ENCODE measurements at regions not wholly inside any gene's neighbourhood (a gene's known extent, or its start where the extent isn't known, plus 50 kb on each side); places are given as distances from the start of the nearest gene placed in this dataset.

GRCh38 chr10:126732868-126733267 lies 62.4 kb upstream of the C10orf90 start:
- TF ChIP-seq EZH2phosphoT487 (IDR thresholded peaks at IDR 0.05; ENCODE audit: borderline replicate concordance, low read length) (no peak), CTCF (IDR thresholded peaks at IDR 0.05; ENCODE audit: low read depth, low read length, poor library complexity, severe bottlenecking) (no peak)
- Histone ChIP-seq H3K27ac (ENCODE audit: low read depth, low read length) (no peak overlapping the region), H3K4me3 (ENCODE audit: low read length) (no peak overlapping the region), H3K27me3 (ENCODE audit: control insufficient read depth, low read length) (no peaks in the 10 kb centered on the region), H3K4me1 (ENCODE audit: control insufficient read depth, low read length) (no peaks in the 10 kb centered on the region), H3K36me3 (ENCODE audit: control insufficient read depth, low read length) (no peaks in the 10 kb centered on the region), H3K9me2 (replicated peaks; ENCODE audit: control insufficient read depth, low read length) (no peaks in the 10 kb centered on the region), H3K4me2 (ENCODE audit: low read length) (no peak overlapping the region), H3F3A (ENCODE audit: control insufficient read depth, insufficient read depth) (no peaks in the 10 kb centered on the region), H4K20me1 (ENCODE audit: control insufficient read depth, insufficient read depth, low read depth, low read length) (no peaks in the 10 kb centered on the region), H3K79me2 (ENCODE audit: control insufficient read depth, low read length) (no peaks in the 10 kb centered on the region), H3K9me3 (ENCODE audit: control insufficient read depth, insufficient read depth, low read length) (no peaks in the 10 kb centered on the region)

- no peak for TF ChIP-seq EZH2phosphoT487 (IDR thresholded peaks at IDR 0.05; ENCODE audit: borderline replicate concordance, low read length)
- TF ChIP-seq CTCF (IDR thresholded peaks at IDR 0.05; ENCODE audit: low read depth, low read length, poor library complexity, severe bottlenecking), result no peak
- H3K36me3 ChIP-seq (ENCODE audit: control insufficient read depth, low read length), result no peaks in the 10 kb centered on the region
- H3K27me3 ChIP-seq (ENCODE audit: control insufficient read depth, low read length), result no peaks in the 10 kb centered on the region
- H3K4me1 ChIP-seq (ENCODE audit: control insufficient read depth, low read length), result no peaks in the 10 kb centered on the region
- no peak overlapping the region for H3K4me3 ChIP-seq (ENCODE audit: low read length)
- no peaks in the 10 kb centered on the region for H3K9me2 ChIP-seq (replicated peaks; ENCODE audit: control insufficient read depth, low read length)
- no peaks in the 10 kb centered on the region for H3K9me3 ChIP-seq (ENCODE audit: control insufficient read depth, insufficient read depth, low read length)
- no peak overlapping the region for H3K4me2 ChIP-seq (ENCODE audit: low read length)
- H3K79me2 ChIP-seq (ENCODE audit: control insufficient read depth, low read length), result no peaks in the 10 kb centered on the region
- H3F3A ChIP-seq (ENCODE audit: control insufficient read depth, insufficient read depth), result no peaks in the 10 kb centered on the region
- no peak overlapping the region for H3K27ac ChIP-seq (ENCODE audit: low read depth, low read length)
- H4K20me1 ChIP-seq (ENCODE audit: control insufficient read depth, insufficient read depth, low read depth, low read length), result no peaks in the 10 kb centered on the region
Measured at GRCh38 chr10:126734015-126734414, 63.5 kb upstream of the C10orf90 start.

GRCh38 chr10:126734967-126735366 lies 64.5 kb upstream of the C10orf90 start:
- no peaks in the 10 kb centered on the region for H3K27me3 ChIP-seq (ENCODE audit: control insufficient read depth, low read length)
- TF ChIP-seq EZH2phosphoT487 (IDR thresholded peaks at IDR 0.05; ENCODE audit: borderline replicate concordance, low read length) (no peak), CTCF (IDR thresholded peaks at IDR 0.05; ENCODE audit: low read depth, low read length, poor library complexity, severe bottlenecking) (no peak)
- no peak overlapping the region for H3K4me2 ChIP-seq (ENCODE audit: low read length)
- H3K9me2 ChIP-seq (replicated peaks; ENCODE audit: control insufficient read depth, low read length), result no peaks in the 10 kb centered on the region
- no peaks in the 10 kb centered on the region for H3K36me3 ChIP-seq (ENCODE audit: control insufficient read depth, low read length)
- no peaks in the 10 kb centered on the region for H4K20me1 ChIP-seq (ENCODE audit: control insufficient read depth, insufficient read depth, low read depth, low read length)
- no peaks in the 10 kb centered on the region for H3F3A ChIP-seq (ENCODE audit: control insufficient read depth, insufficient read depth)
- no peak overlapping the region for H3K27ac ChIP-seq (ENCODE audit: low read depth, low read length)
- H3K79me2 ChIP-seq (ENCODE audit: control insufficient read depth, low read length), result no peaks in the 10 kb centered on the region
- H3K9me3 ChIP-seq (ENCODE audit: control insufficient read depth, insufficient read depth, low read length), result no peaks in the 10 kb centered on the region
- no peaks in the 10 kb centered on the region for H3K4me1 ChIP-seq (ENCODE audit: control insufficient read depth, low read length)
- H3K4me3 ChIP-seq (ENCODE audit: low read length), result no peak overlapping the region

- Histone ChIP-seq H3K36me3 (ENCODE audit: control insufficient read depth, low read length) (no peaks in the 10 kb centered on the region), H3K79me2 (ENCODE audit: control insufficient read depth, low read length) (no peaks in the 10 kb centered on the region), H3K27ac (ENCODE audit: low read depth, low read length) (no peak overlapping the region), H3K27me3 (ENCODE audit: control insufficient read depth, low read length) (no peaks in the 10 kb centered on the region), H4K20me1 (ENCODE audit: control insufficient read depth, insufficient read depth, low read depth, low read length) (no peaks in the 10 kb centered on the region), H3K4me3 (ENCODE audit: low read length) (no peak overlapping the region), H3K9me3 (ENCODE audit: control insufficient read depth, insufficient read depth, low read length) (no peaks in the 10 kb centered on the region), H3K4me1 (ENCODE audit: control insufficient read depth, low read length) (no peaks in the 10 kb centered on the region), H3K4me2 (ENCODE audit: low read length) (no peak overlapping the region), H3K9me2 (replicated peaks; ENCODE audit: control insufficient read depth, low read length) (no peaks in the 10 kb centered on the region), H3F3A (ENCODE audit: control insufficient read depth, insufficient read depth) (no peaks in the 10 kb centered on the region)
- TF ChIP-seq EZH2phosphoT487 (IDR thresholded peaks at IDR 0.05; ENCODE audit: borderline replicate concordance, low read length) (no peak), CTCF (IDR thresholded peaks at IDR 0.05; ENCODE audit: low read depth, low read length, poor library complexity, severe bottlenecking) (no peak)
Measured at GRCh38 chr10:126736142-126736541, 65.6 kb upstream of the C10orf90 start.

All from DOHH2 (cell line).